ENCODE measurements at regions not wholly inside any gene's neighbourhood (a gene's known extent, or its start where the extent isn't known, plus 50 kb on each side); places are given as distances from the start of the nearest gene placed in this dataset.

DNA sequence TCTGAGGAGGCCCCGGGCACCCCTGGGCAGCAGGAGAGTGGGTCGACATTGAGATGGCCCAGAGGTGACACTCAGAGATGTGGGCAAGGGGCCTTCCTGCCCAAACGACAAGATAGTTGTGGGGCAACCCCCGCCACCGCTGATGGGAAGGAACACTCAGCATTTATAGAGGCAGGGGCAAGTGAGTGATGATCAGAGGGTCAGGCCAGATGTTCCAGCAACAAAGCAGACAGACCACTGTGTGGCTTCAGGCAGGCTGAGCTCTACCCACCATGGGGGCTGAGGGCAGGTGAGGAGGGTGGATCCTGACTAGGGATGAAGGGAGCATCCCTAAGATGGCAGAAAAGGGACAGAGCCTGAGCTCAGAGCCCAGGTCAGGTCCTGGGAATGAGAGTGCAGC, 362.7 kb downstream of the PTPRU start:
- TF ChIP-seq CTCF (IDR thresholded peaks at IDR 0.05; ENCODE audit: low read depth, low read length, missing control alignments): no peak
- Histone ChIP-seq H3K27me3 (replicated peaks) (no peaks in the 10 kb centered on the region), H3K27ac (no peak overlapping the region), H3K4me3 (ENCODE audit: low read depth, low read length) (no peak overlapping the region), H3K36me3 (replicated peaks) (no peaks in the 10 kb centered on the region)
- in situ Hi-C loops (cut with HindIII; ENCODE audit: low pct_ligation_motif_present, low sequenced_read_pairs): no loop called here
- DNase-seq: no peak

DNA sequence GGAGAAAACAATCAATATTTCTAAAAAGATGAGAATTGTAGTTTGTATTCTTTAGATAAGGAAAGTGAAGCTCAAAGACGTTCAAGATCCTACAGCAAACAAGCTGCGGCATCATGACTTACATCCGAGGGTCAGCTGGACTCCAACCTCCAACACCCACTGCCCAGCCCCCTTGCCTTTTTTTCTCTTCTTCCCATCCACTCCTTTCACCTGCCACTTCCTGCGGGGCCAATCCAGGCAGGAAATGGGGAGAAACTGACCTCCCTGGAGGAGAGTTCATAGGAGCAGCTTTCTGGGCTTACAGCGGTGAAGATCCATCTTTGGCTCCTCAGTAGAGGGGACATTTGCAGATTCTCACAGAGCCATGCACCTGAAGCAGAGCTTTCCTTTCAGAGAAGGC, 361.5 kb downstream of the PTPRU start:
- Histone ChIP-seq H3K36me3 (replicated peaks) (no peaks in the 10 kb centered on the region), H3K4me3 (ENCODE audit: low read depth, low read length) (no peak overlapping the region), H3K27me3 (replicated peaks) (no peaks in the 10 kb centered on the region), H3K27ac (no peak overlapping the region)
- in situ Hi-C loops (cut with HindIII; ENCODE audit: low pct_ligation_motif_present, low sequenced_read_pairs): no loop called here
- no peak for TF ChIP-seq CTCF (IDR thresholded peaks at IDR 0.05; ENCODE audit: low read depth, low read length, missing control alignments)
- no peak for DNase-seq

- Histone ChIP-seq H3K27me3 (replicated peaks) (no peaks in the 10 kb centered on the region), H3K4me3 (ENCODE audit: low read depth, low read length) (no peak overlapping the region), H3K36me3 (replicated peaks) (no peaks in the 10 kb centered on the region), H3K27ac (no peak overlapping the region)
- in situ Hi-C loops (cut with HindIII; ENCODE audit: low pct_ligation_motif_present, low sequenced_read_pairs): no loop called here
- no peak for TF ChIP-seq CTCF (IDR thresholded peaks at IDR 0.05; ENCODE audit: low read depth, low read length, missing control alignments)
- DNase-seq: no peak
Observed at GRCh38 chr1:29593601-29594382, 357.5 kb downstream of the PTPRU start.

GRCh38 chr1:29592731-29593130, 356.4 kb downstream of the PTPRU start:
- Histone ChIP-seq H3K36me3 (replicated peaks) (no peaks in the 10 kb centered on the region), H3K27me3 (replicated peaks) (no peaks in the 10 kb centered on the region), H3K27ac (no peak overlapping the region), H3K4me3 (ENCODE audit: low read depth, low read length) (no peak overlapping the region)
- no peak for TF ChIP-seq CTCF (IDR thresholded peaks at IDR 0.05; ENCODE audit: low read depth, low read length, missing control alignments)
- no peak for DNase-seq
- in situ Hi-C loops (cut with HindIII; ENCODE audit: low pct_ligation_motif_present, low sequenced_read_pairs): no loop called here

- no peaks in the 10 kb centered on the region for H3K36me3 ChIP-seq (replicated peaks)
- no peak overlapping the region for H3K4me3 ChIP-seq (ENCODE audit: low read depth, low read length)
- TF ChIP-seq CTCF (IDR thresholded peaks at IDR 0.05; ENCODE audit: low read depth, low read length, missing control alignments): no peak
- no peak overlapping the region for H3K27ac ChIP-seq
- in situ Hi-C loops (cut with HindIII; ENCODE audit: low pct_ligation_motif_present, low sequenced_read_pairs): no loop called here
- DNase-seq: no peak
- no peaks in the 10 kb centered on the region for H3K27me3 ChIP-seq (replicated peaks)
Observed at GRCh38 chr1:29592261-29592615, 355.9 kb downstream of the PTPRU start.
